ENCODE measurements at regions not wholly inside any gene's neighbourhood (a gene's known extent, or its start where the extent isn't known, plus 50 kb on each side); places are given as distances from the start of the nearest gene placed in this dataset.
"Not testable (repeated sequence)": the region's sequence is repeated elsewhere in the genome, so short reads cannot be mapped to it uniquely, and the experiment has no call there.

DNA sequence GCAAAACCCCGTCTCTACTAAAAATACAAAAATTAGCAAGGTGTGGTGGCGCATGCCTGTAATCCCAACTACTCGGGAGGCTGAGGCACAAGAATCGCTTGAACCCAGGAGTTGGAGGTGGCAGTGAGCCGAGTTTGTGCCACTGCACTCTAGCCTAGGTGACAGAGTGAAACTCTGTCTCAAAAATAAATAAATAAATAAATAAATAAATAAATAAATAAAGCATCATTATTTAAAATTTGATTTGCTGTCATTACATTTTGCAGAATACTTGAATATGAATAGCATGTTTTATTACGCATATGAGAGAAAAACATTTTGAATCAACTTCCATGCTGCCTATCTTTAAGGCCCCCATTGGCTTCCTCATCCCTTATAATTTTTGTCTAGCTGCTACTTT lies 53.4 kb upstream of the MED14 start:
- DNase-seq, result not testable (repeated sequence)

DNA sequence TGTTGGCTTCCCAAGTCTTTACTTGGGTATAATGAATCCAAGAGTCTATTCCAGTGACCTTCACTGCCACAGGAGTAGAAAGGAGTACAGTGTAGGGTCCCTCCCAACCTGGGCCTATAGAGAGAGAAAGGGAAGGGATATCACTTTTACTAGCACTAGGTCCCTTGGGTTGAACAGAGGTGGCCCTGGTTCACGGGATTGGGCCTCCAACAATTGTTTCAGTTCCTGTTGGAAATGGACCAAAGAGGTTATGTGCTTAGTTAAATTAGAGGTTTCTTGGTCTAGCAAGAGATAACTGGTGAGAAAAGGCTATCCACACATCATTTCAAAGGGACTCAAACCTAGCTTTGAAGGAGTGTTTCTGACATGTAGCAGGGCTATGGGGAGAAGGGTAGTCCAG lies 57.1 kb upstream of the MED14 start:
- DNase-seq, result no peak

DNA sequence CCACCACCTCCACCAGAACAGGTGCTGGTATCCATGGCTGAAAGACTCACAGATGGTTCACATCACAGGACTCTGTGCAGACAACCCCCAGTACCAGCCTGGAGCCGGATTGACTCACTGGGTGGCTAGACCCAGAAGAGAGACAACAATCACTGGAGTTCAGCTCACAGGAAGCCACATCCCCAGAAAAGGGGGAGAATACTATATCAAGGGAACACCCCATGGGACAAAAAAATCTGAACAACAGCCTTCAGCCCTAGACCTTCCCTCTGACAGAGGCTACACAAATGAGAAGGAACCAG lies 59.4 kb upstream of the MED14 start:
- not testable (repeated sequence) for DNase-seq

DNA sequence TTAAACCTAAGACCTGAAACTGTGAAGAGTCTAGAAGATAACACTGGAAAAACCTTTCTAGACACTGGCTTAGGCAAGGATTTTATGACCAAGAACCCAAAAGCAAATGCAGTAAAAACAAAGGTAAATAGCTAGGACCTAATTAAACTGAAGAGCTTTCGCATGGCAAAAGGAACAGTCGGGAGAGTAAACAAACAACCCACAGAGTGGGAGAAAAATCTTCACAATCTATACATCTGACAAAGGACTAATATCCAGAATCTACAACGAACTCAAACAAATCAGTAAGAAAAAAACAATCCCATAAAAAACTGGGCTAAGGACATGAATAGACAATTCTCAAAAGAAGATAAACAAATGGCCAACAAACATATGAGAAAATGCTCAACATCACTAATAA lies 64.4 kb upstream of the MED14 start:
- DNase-seq, result not testable (repeated sequence)

DNA sequence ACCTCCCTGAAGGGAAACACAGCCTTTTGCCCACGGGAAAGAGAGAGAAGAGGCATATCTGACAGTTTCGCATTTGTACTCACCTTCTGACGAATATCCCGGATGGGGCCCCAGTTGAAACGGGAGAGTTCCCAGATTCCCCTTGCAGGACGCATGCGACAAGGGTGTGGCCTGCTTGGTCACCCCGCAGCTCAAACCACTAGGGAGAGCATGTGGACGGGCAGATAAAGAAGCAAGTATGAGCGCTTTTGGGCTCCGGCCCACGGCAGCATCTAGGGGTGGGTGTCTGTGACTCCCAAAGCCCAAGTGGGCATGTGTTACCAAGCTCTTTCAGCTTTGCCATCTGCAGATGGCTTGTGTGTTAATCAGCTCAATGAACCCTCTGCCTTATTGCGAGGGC lies 70.1 kb upstream of the MED14 start:
- DNase-seq, result no peak

DNA sequence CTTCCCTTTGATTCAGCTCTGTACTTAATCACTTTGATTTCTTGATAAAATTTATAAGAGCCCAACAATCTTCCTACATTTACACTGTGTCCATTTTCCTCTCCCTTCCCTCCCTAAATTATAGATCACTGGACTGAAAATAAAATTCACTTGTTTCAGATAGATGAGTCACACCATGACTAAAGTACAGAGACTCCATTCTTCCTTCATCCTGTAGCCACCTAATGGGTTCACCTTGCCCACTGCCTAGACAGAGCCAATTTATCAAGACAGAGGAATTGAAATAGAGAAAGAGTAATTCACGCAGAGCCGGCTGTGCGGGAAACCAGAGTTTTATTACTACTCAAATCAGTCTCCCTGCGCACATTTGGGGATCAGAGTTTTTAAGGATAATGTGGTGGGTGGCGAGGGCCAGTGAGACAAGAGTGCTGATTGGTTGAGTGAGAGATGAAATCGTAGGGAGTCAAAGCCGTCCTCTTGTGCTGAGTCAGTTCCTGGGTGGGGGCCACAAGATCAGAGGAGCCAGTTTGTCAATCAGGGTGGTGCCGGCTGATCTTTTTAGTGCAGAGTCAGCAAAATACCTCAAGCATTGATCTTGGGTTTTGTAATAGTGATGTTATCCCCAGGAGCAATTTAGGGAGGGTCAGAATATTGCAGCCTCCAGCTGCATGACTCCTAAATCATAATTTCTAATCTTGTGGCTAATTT lies 71.3 kb upstream of the MED14 start:
- no peak for DNase-seq

DNA sequence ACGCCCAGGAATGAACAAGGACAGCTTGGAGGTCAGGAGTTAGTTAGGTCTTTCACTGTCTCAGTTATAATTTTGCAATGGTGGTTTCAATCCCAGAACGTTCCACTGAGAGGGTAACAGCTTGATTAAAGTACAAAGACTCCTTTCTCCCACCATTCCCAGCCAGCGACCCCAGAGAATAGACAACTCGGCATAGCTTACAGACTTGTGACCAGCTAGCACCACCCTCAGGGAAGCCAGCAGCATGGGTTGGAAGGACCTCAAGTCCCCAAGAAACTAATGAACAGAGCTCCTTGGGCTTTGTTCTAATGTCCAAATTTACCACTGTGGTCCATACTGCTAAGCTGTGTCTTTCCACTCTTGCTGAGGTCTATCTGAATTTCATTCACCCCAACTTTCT lies 72.0 kb upstream of the MED14 start:
- DNase-seq, result no peak

DNA sequence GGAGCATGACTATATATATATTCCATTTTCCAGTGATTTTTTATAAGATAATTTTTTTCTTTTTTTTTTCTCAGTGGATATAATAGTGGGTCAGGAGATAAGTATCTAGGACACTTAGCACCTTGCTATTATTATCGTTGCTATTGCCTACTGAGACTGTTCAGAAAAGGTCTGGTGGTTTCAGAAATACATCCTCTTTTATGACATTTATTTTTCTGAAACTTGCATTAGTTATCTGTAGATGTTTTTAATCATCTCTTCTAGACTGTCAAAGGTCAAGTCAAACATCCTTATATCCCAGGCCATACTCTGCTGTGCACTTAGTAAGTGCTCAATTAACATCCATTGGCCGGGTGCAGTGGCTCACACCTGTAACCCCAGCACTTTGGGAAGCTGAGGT lies 72.9 kb upstream of the MED14 start:
- DNase-seq, result no peak

DNA sequence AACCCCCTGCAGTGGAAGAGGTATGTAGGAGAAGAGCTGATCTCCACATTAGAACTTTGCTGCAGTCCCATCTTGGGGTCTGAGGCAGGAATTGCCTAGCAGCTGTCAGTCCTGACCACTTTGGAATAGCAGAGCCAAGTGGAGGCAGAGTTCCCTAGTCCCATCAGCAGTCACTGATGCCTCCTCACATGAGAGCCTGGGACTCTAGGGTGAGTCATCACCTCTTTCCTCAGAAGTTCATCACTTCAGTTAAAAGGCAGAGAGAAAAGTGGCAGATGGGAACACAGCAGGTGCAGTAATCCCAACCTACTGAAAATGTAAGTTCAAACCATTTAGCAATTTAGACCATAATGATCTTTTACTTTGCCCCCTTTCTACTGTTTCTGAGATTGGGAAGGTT lies 73.9 kb upstream of the MED14 start:
- no peak for DNase-seq

DNA sequence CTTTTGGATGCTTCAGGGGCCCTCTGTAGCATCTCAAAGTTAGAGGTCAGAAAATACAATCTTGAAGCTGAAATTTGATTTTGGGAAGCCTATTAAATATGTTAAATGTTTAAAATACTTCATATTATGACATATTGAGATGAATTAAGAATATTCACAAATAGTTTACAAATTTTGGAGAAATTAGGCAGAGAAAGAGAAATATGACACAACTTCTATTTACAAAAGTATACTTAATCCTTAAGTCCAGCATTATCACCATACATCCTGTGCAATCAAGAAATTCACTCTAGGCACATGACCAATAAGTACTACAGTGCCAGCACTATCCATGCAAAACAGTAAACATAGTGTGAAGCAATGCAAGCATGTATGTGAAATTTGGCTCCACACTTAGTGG lies 79.7 kb upstream of the MED14 start:
- not testable (repeated sequence) for DNase-seq

DNA sequence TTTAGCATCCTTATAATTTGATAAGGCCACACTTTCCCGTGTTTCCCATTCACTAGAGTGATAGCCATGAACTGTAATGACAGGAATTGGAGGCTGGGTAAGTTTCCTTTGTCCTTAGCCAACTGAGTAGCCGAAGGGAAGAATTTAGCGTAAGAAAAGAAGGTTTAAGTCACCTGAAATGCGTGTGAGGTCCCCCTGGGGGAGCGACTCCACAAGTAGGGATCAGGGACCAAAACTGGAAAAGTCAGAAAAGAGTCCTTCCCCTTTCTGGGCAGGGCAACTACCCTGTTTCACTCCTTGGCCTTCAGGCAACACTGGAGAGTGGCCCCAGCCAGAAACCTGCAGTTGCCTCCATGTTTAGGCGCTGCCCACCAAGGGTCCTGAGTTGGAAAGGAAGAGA lies 81.6 kb upstream of the MED14 start:
- DNase-seq, result no peak

DNA sequence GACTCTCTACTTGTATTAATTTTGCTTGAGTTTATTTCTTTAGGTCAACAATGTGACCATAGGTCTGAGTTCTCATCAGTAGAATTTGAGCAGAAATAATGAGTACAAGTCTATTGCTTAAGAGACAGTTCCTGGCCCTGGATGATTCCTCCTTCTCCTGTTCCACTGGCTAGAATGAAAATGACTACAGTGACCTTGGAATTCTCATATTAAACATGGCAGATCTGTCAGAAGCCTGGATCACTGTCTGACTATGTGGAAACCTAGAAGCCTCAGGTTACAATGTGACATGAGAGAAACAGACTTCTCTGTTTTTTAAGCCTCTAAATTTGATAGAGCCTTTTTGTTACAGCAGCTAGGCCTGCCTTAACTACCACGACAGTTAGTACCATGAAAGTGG lies 82.9 kb upstream of the MED14 start:
- DNase-seq, result no peak

DNA sequence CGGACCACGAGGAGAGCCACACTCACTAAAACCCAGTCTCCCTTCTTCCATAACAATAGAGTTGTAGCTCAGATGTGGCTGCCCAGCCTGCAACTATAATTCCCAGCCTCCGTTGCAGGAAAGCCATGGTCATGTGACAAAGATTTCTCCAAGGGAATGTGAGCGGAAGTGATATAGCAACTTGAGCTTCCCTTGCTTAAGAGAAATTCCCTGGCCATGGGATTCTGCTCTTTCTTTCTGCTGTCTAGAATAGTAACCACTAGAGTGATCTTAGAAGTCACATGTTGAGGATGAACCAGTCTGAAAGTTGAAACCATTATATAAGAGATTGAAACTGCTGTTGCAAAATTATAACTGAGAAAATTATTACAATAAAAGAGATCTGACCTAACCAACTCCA lies 86.4 kb upstream of the MED14 start:
- no peak for DNase-seq

DNA sequence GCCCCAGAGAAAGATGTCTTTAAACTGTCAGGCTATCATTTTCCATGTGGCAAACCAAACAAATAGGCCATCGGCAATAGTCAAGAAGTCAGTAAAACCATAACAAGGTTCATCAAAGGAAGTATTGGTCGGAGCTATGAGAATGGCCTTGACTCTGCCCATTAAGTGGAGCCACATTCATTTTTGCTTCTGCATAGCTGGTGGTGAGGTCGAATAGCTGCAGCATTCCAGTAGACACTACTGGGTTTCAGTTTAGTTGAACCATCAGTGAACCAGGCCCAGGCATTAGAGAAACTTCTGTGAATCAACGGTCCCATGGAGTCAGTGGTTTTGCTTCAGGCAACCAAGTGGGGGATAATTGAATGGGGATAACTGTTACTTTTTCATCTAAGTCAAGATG lies 92.0 kb upstream of the MED14 start:
- no peak for DNase-seq

DNA sequence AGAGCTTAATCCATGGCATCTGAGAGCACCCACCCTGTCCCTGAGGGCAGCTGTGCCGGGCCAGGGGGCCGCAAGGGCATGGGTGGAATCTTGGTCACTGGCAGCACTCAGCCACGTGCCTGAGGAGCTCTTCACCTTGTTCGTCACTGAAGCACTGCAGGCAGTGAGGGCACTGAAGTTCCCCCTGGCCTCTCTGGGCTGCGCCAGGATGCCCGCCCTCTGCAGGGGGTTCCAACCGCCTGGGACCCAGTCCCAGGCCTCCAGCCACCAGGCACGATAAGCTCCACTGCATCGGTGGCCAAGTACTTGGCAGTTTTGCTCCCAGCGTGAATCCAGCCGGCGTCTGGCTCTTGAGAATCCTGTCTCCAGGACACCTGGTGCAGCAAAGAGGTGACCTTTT lies 96.4 kb upstream of the MED14 start:
- no peak for DNase-seq

DNA sequence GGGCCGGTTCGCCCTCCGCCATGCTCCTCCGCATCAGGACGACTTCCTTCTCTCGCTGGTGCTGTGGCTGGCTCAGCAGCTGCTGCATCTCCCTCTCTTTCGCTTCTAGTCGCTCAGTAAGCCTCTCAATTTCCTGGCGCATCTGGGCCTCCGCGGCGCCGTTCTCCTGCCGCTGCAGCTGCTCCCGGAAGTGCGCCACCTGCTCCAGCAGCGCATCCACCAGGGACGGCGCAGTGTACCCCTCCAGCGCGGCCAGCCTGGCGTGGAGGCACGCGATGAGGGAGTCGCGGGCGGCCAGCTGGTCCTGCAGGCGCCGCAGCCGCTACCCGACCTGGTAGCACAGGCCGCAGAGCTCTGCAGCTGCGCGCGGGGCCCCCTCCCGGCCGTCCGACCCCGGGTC lies 97.4 kb upstream of the MED14 start:
- DNase-seq, result no peak

DNA sequence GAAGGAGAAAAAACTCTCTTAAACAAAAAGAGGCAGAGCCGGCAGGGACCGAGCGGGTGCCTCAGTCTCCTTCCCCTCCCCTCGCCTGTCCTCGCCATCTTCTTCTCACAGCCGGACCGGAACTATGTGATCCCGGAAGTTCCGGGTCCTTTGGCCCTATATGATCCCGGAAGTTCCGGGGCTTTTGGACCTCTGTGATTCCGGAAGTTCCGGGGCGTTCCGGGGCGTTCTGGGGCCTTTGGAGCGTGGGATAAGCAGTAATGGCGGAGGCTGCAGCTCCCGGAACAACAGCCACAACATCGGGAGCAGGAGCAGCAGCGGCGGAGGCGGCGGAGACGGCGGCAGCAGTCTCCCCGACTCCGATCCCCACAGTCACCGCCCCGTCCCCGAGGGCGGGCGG lies 98.9 kb upstream of the MED14 start:
- no peak for DNase-seq

DNA sequence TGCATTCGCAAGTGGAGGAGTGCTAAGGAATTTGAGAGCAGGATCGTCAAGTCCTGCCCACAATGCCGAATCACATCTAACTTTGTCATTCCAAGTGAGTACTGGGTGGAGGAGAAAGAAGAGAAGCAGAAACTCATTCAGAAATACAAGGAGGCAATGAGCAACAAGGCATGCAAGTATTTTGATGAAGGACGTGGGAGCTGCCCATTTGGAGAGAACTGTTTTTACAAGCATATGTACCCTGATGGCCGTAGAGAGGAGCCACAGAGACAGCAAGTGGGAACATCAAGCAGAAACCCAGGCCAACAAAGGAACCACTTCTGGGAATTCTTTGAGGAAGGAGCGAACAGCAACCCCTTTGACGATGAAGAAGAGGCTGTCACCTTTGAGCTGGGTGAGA lies 100.2 kb upstream of the MED14 start:
- no peak for DNase-seq

DNA sequence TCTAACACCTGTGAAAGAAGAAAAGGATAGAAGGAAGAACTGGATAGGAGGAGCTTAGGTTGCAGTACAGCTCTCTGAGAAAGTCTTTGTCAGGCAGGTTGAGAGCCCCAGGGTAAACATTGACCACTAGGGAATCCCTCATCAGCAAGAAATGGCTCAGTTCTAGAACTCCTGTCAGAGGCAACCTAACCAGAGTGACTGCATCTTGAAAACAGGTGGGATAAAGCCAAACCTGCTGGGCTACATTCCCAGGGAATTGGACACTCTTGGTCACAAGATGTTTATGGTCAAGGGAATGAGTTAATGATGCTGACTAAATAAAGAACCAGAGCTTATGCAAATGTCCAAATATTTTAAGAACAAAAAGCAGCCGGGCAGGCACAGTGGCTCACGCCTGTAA lies 108.3 kb upstream of the MED14 start:
- DNase-seq, result no peak

DNA sequence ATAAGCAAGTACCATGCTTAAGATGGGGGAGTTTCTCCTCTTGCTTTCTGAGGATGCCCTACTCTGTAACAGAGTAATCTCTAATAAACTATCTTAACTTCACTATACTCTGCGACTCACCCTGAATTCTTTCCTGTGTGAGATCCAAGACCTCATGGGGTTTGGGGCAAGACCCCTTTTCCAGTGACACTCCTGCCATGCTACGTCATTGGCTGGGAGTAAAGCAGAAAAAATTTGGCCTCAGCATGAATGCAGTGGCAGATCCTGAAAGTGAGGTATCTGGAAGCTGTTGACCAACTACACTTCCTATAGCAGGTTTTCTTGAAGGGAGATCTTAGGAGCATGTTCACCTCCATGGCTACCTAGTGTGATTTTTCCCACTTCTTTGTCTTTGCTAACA lies 109.1 kb upstream of the MED14 start:
- no peak for DNase-seq

DNA sequence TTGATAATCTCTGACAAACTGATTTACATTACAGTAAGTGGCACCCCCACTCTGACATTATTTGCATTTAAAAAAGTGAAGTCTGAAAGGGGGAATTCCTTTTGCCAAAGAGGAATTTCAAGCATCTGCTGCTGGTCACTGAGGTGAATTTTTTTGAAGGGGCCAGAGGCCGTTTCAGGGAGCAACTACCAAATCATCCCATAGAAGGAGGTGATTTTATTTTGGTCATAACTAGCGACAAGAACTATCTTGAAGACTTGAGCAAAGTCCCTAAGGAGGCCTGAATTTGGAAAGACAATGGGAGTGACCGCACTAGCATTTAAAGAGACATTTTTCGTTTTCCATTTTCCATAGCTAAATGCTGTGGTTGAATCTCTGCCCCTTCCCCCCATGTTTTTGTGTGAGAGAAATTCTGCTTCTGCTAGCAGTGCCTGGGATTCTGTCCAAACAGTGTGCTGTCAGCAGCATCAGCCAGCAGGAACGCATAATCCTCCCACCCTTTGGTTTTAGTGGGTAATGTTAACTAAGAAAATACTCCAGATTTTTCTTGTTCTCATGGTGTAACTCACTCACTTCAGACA lies 110.1 kb upstream of the MED14 start:
- no peak for DNase-seq

DNA sequence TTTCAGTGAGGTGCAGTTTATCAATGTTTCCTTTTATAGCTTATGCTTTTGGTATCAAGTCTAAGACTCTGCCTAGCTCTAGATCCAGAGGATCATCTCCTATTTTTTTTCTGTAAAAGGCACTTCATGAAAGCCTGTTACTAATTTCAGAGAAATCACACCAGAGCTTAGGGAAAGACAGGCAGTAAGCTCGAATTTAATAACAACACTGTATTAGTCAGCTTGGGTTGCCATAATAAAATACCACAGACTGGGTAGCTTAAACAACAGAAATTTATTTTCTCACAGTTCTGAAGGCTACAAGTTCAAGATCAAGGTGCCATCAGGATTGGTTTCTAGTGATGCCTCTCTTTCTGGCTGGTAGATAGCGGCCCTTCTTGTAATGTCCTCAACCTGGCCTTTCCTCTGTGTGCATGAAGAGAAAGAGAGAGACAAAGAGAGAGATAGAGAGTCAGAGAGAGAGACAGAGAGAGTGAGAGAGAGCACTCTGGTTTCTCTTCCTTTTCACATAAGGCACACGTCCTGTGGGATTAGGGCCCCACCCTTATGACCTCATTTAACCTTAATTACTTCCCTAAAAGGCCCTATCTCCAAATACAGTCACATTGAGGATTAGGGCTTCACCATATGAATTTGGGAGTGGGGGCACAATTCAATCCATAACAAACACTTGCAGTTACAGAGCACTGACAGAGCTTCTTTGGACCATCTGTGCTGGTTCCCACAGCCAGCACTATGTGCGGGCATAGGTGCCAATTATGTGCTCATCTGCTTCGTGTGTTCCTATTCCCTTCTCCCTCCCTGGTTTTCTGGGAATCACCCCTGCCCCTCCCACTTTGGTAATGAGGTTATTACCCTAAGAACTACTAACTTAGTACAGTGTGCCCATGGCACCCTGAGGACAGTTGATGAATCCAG lies 114.8 kb upstream of the MED14 start:
- no peak for DNase-seq

DNA sequence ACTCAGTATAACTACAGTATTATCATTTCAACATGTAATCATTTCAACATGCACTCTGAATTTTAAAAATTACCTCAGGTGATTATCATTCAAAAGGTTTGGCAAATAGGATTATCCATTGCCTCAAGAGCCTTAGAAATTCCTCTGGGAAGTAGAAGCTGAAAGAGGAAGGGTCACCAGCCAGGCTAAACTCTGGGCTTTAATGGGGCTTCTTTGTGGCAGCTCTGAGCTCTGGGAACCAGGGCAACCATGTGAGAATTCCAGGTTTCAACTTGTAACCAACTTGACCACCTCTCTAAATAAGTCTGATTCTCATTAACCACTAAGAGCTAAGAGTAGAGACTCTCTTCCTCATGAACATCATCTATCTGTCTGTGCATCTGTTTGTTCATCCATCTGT lies 117.2 kb upstream of the MED14 start:
- no peak for DNase-seq
